T-cell (primary cell): ENCODE measurements at regions not wholly inside any gene's neighbourhood (a gene's known extent, or its start where the extent isn't known, plus 50 kb on each side); places are given as distances from the start of the nearest gene placed in this dataset.

Source experiments
- ATAC-seq, 4 experiments: fragments of 200-7000 bp in 3 of 4; fragments of 150-1000 bp in 1 of 4; cut with Tn5 transposase; replicated peaks in 1 of 4; 1 replicate in 3 of 4; 2 replicates in 1 of 4; pipeline ENCODE4 v1.10.0; 2021; ENCODE audit warnings: moderate library complexity in 3 of 4, mild to moderate bottlenecking in 2 of 4, moderate number of reproducible peaks in 1 of 4
- CTCF ChIA-PET, 2 donors: fragments of 300-600 bp; sonication (Branson Sonifier 250); formaldehyde crosslinking; loops; one replicate each; lab custom pipeline; 2022; ENCODE audit warnings: antibody characterized with exemption in 2 of 2; lab: Charles Lee
- POLR2A ChIA-PET, 2 donors: fragments of 300-600 bp; sonication (Branson Sonifier 250); formaldehyde crosslinking; loops; one replicate each; lab custom pipeline; 2022; ENCODE audit warnings: antibody characterized with exemption in 2 of 2; lab: Charles Lee
- DNase-seq, 35 experiments: peaks; one replicate each; pipeline versions ENCODE4 v3.0.0 to v3.0.0-alpha.2; 2013 to 2023
- H3K27ac ChIP-seq: one replicate; pipeline ENCODE4 v1.5.1; 2013; ENCODE audit warnings: low read length
- H3K27me3 ChIP-seq, 2 experiments: replicated peaks in 1 of 2; 1 replicate in 1 of 2; 2 replicates in 1 of 2; pipeline versions ENCODE4 v1.6.1 to v1.7.0; 2013; ENCODE audit warnings: low read length in 1 of 2, mixed read lengths in 1 of 2; ENCODE audit not compliant: control insufficient read depth in 2 of 2, insufficient read depth in 2 of 2; ENCODE audit errors: extremely low read depth in 1 of 2
- H3K36me3 ChIP-seq, 2 donors: 1 replicate in 1 of 2; 2 replicates in 1 of 2; pipeline versions ENCODE4 v1.6.1 to v1.7.0; 2013; ENCODE audit warnings: low read length in 1 of 2; ENCODE audit not compliant: control insufficient read depth in 2 of 2, insufficient read depth in 1 of 2; ENCODE audit errors: extremely low read depth in 1 of 2
- H3K4me1 ChIP-seq, 2 experiments: 1 replicate in 1 of 2; 2 replicates in 1 of 2; pipeline versions ENCODE4 v1.6.1 to v1.7.0; 2013; ENCODE audit warnings: low read length in 2 of 2, mixed read lengths in 1 of 2; ENCODE audit not compliant: insufficient read depth in 2 of 2, control insufficient read depth in 1 of 2; ENCODE audit errors: extremely low read depth in 1 of 2
- H3K4me3 ChIP-seq, 2 donors: 1 replicate in 1 of 2; 2 replicates in 1 of 2; pipeline versions ENCODE4 v1.5.1 to v1.7.0; 2013; ENCODE audit warnings: mild to moderate bottlenecking in 2 of 2, low read length in 1 of 2, moderate library complexity in 1 of 2; ENCODE audit not compliant: control insufficient read depth in 1 of 2; ENCODE audit errors: extremely low read depth in 1 of 2
- H3K9me3 ChIP-seq: 2 replicates; pipeline ENCODE4 v1.7.0; 2013
- H3K27ac Mint-ChIP-seq, 2 donors: one replicate each; pipeline ENCODE4 v1.8.0; 2020 to 2021; ENCODE audit warnings: mild to moderate bottlenecking in 2 of 2, mixed read lengths in 2 of 2
- H3K27me3 Mint-ChIP-seq, 2 donors: one replicate each; pipeline ENCODE4 v1.8.0; 2021 to 2022; ENCODE audit warnings: mixed read lengths in 2 of 2
- H3K36me3 Mint-ChIP-seq: one replicate; pipeline ENCODE4 v1.8.0; 2021; ENCODE audit warnings: mixed read lengths
- H3K4me1 Mint-ChIP-seq, 3 donors: one replicate each; pipeline ENCODE4 v1.8.0; 2020 to 2022; ENCODE audit warnings: mixed read lengths in 3 of 3, mild to moderate bottlenecking in 1 of 3
- H3K4me3 Mint-ChIP-seq, 3 donors: one replicate each; pipeline ENCODE4 v1.8.0; 2020 to 2022; ENCODE audit warnings: mild to moderate bottlenecking in 3 of 3, mixed read lengths in 3 of 3, moderate library complexity in 3 of 3
- H3K9me3 Mint-ChIP-seq, 3 donors: one replicate each; pipeline ENCODE4 v1.8.0; 2020 to 2022; ENCODE audit warnings: mixed read lengths in 3 of 3
- WGBS: methylation state at CpG from one replicate; pipeline ENCODE4 v1.1.5; 2013; ENCODE audit warnings: missing lambda C conversion rate; ENCODE audit not compliant: insufficient coverage; 5-methylcytosine and 5-hydroxymethylcytosine counted together

GRCh38 chr1:30264672-30265025 is 458.7 kb downstream of the MATN1 start:
- peaks cover 11 to 25% of the 10 kb centered on the region in 2 donors for H3K27me3 Mint-ChIP-seq
- CTCF ChIA-PET: no interaction called here

DNA sequence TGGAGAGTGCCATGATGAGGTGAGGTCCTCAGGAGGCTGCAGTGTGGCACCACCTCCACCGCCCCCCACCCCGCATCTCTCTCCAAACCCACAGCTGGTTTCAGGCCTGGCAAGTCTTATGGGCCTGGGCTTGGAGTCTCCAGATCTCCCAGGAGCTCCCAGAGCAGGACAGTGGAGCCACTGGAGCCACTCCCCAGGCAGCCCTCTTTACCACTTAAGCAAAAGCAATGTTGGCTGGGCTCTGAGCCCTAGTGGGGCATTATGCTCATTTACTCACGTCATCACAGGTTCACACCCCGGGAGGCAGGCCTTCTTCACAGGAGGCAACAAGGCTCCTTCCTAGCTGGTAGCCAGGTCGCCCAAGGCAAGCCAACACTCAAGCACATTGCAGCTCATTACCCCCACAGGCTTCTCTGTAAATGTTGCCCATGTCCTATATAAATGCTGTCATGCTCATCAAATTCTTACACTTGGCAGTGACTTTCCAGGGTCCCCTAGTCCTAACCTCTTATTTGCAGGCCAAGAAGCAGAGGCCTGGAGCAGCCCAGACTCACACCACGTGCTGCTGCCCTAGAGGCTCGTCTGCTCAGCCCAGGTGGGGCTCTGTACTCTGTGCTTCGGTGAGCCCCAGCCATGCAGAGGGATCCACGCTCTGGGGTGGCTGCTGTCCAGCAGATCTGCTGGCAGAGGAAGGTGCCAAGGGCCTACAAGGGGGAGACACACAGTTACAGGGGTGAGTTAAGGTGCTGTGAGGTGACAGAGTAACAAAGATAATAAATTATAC is 459.3 kb downstream of the MATN1 start:
- CTCF ChIA-PET: no interaction called here
- no peak for DNase-seq

More at GRCh38 chr1:30264672-30265025, 458.7 kb downstream of the MATN1 start:
- ATAC-seq: no peak
- Histone ChIP-seq H3K4me1 (no peaks in the 10 kb centered on the region), H3K36me3 (no peaks in the 10 kb centered on the region), H3K27me3 (peaks cover 0 to 21% of the 10 kb centered on the region in 2 experiments), H3K9me3 (no peaks in the 10 kb centered on the region), H3K4me3 (no peak overlapping the region), H3K27ac (no peak overlapping the region)
- Mint-ChIP-seq H3K4me1 (no peaks in the 10 kb centered on the region), H3K4me3 (no peak overlapping the region), H3K9me3 (peaks cover 0 to 5% (median 4%) of the 10 kb centered on the region in 3 donors), H3K27ac (no peak overlapping the region), H3K36me3 (no peaks in the 10 kb centered on the region)
- no peak for DNase-seq
- POLR2A ChIA-PET: no interaction called here
- WGBS: no CpG with 5 or more reads among the region's 4 CpGs

GRCh38 chr1:30263405-30263804 is 460.0 kb downstream of the MATN1 start:
- no peaks in the 10 kb centered on the region for H3K4me1 Mint-ChIP-seq
- no peaks in the 10 kb centered on the region for H3K36me3 Mint-ChIP-seq
- Histone ChIP-seq H3K9me3 (no peaks in the 10 kb centered on the region), H3K27ac (no peak overlapping the region), H3K4me3 (no peak overlapping the region), H3K4me1 (no peaks in the 10 kb centered on the region), H3K27me3 (peaks cover 0 to 16% of the 10 kb centered on the region in 2 experiments), H3K36me3 (no peaks in the 10 kb centered on the region)
- ChIA-PET CTCF (no interaction called here), POLR2A (no interaction called here)
- no peak overlapping the region for H3K27ac Mint-ChIP-seq
- DNase-seq: no peak
- peaks cover 13 to 23% of the 10 kb centered on the region in 2 donors for H3K27me3 Mint-ChIP-seq
- no peak overlapping the region for H3K4me3 Mint-ChIP-seq
- ATAC-seq: no peak
- 72% methylated on average over 2 of the region's 4 CpGs for WGBS
- peaks cover 0 to 5% (median 4%) of the 10 kb centered on the region in 3 donors for H3K9me3 Mint-ChIP-seq

More for the DNA sequence above, 459.3 kb downstream of the MATN1 start:
- Histone ChIP-seq H3K27ac (no peak overlapping the region), H3K9me3 (no peaks in the 10 kb centered on the region), H3K4me1 (no peaks in the 10 kb centered on the region), H3K36me3 (no peaks in the 10 kb centered on the region), H3K4me3 (no peak overlapping the region), H3K27me3 (peaks cover 0 to 16% of the 10 kb centered on the region in 2 experiments)
- WGBS: 69% methylated on average over 9 of the region's 9 CpGs
- Mint-ChIP-seq H3K4me1 (no peaks in the 10 kb centered on the region), H3K27me3 (peaks cover 14 to 24% of the 10 kb centered on the region in 2 donors), H3K9me3 (peaks cover 0 to 5% (median 4%) of the 10 kb centered on the region in 3 donors), H3K27ac (no peak overlapping the region), H3K4me3 (no peak overlapping the region), H3K36me3 (no peaks in the 10 kb centered on the region)
- no peak for ATAC-seq
- POLR2A ChIA-PET: no interaction called here

- Mint-ChIP-seq H3K36me3 (no peaks in the 10 kb centered on the region), H3K9me3 (peaks cover 0 to 5% (median 4%) of the 10 kb centered on the region in 3 donors), H3K4me3 (no peak overlapping the region), H3K27ac (no peak overlapping the region), H3K4me1 (no peaks in the 10 kb centered on the region), H3K27me3 (peaks cover 12 to 16% of the 10 kb centered on the region in 2 donors)
- Histone ChIP-seq H3K4me3 (no peak overlapping the region), H3K4me1 (no peaks in the 10 kb centered on the region), H3K27ac (no peak overlapping the region), H3K36me3 (no peaks in the 10 kb centered on the region), H3K9me3 (no peaks in the 10 kb centered on the region), H3K27me3 (peaks cover 0 to 23% of the 10 kb centered on the region in 2 experiments)
- ATAC-seq (no peak), DNase-seq (no peak)
- WGBS: 58% methylated on average over 3 of the region's 5 CpGs
- ChIA-PET POLR2A (no interaction called here), CTCF (no interaction called here)
These were observed 461.2 kb downstream of the MATN1 start for GRCh38 chr1:30262158-30262557.

GRCh38 chr1:30260318-30260717 is 463.1 kb downstream of the MATN1 start:
- Histone ChIP-seq H3K27me3 (peaks cover 0 to 23% of the 10 kb centered on the region in 2 experiments), H3K9me3 (no peaks in the 10 kb centered on the region), H3K27ac (no peak overlapping the region), H3K4me1 (no peaks in the 10 kb centered on the region), H3K4me3 (no peak overlapping the region), H3K36me3 (no peaks in the 10 kb centered on the region)
- Mint-ChIP-seq H3K27me3 (peaks cover 8 to 15% of the 10 kb centered on the region in 2 donors), H3K4me3 (no peak overlapping the region), H3K36me3 (no peaks in the 10 kb centered on the region), H3K4me1 (no peaks in the 10 kb centered on the region), H3K27ac (no peak overlapping the region), H3K9me3 (peaks cover 0 to 5% (median 4%) of the 10 kb centered on the region in 3 donors)
- ChIA-PET POLR2A (no interaction called here), CTCF (no interaction called here)
- no peak for ATAC-seq
- WGBS: 54% methylated on average over 3 of the region's 3 CpGs
- DNase-seq: no peak

DNA sequence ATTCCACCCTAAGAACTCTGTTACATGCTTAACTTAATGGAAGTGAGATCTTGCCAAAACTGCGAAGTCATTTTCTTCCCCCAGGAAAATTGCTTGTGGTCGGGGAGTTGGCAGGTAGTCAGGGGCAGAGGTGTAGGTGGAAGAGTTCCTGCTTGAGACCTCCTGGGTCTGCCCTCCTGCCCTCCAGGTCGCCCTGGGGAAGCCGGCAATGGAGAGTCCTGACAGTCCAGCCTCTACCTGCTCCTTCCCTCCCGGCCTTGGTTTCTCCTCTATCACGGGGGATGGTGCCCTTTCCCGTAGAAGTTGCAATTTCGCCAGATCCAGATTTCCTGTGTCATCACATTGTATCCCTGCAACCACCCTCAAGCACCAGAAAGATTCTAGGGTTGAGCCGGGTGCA is 463.8 kb downstream of the MATN1 start:
- H3K9me3 ChIP-seq: no peaks in the 10 kb centered on the region
- no peaks in the 10 kb centered on the region for H3K36me3 ChIP-seq
- Mint-ChIP-seq H3K9me3 (peaks cover 0 to 5% (median 4%) of the 10 kb centered on the region in 3 donors), H3K4me3 (no peak overlapping the region), H3K27me3 (peaks cover 10 to 15% of the 10 kb centered on the region in 2 donors), H3K36me3 (no peaks in the 10 kb centered on the region), H3K4me1 (no peaks in the 10 kb centered on the region), H3K27ac (no peak overlapping the region)
- no peak overlapping the region for H3K27ac ChIP-seq
- ChIA-PET POLR2A (no interaction called here), CTCF (no interaction called here)
- no peak for DNase-seq
- 67% methylated on average over 7 of the region's 9 CpGs for WGBS
- no peaks in the 10 kb centered on the region for H3K4me1 ChIP-seq
- no peak for ATAC-seq
- H3K4me3 ChIP-seq: no peak overlapping the region
- H3K27me3 ChIP-seq: peaks cover 0 to 27% of the 10 kb centered on the region in 2 experiments
